Lung (tissue), 11 donors: ENCODE measurements at regions not wholly inside any gene's neighbourhood (a gene's known extent, or its start where the extent isn't known, plus 50 kb on each side); places are given as distances from the start of the nearest gene placed in this dataset.

Source experiments
- ATAC-seq: fragments of 200-7000 bp; cut with Tn5 transposase; one replicate; pipeline ENCODE4 v1.9.1; 2020; ENCODE audit warnings: moderate number of reproducible peaks; ENCODE audit not compliant: insufficient read depth, low FRiP score
- DNase-seq, 3 donors: peaks; one replicate each; pipeline ENCODE4 v3.0.0-alpha.2; 2013 to 2017
- H3K27ac ChIP-seq, 2 donors: one replicate each; pipeline ENCODE4 v1.5.1; 2013; ENCODE audit warnings: mild to moderate bottlenecking in 2 of 2, moderate library complexity in 2 of 2, control low read depth in 1 of 2, inconsistent platforms in 1 of 2, low read depth in 1 of 2, low read length in 1 of 2
- H3K27me3 ChIP-seq, 3 donors: one replicate each; pipeline ENCODE4 v1.5.1; 2013; ENCODE audit warnings: low read length in 2 of 3; ENCODE audit not compliant: control insufficient read depth in 3 of 3, insufficient read depth in 3 of 3
- H3K36me3 ChIP-seq, 4 donors: one replicate each; pipeline ENCODE4 v1.5.1; 2013; ENCODE audit warnings: low read length in 4 of 4, mild to moderate bottlenecking in 1 of 4, moderate library complexity in 1 of 4; ENCODE audit not compliant: control insufficient read depth in 4 of 4, insufficient read depth in 4 of 4
- H3K4me1 ChIP-seq, 5 donors: one replicate each; pipeline ENCODE4 v1.5.1; 2013; ENCODE audit warnings: low read length in 5 of 5, mild to moderate bottlenecking in 2 of 5, moderate library complexity in 1 of 5; ENCODE audit not compliant: control insufficient read depth in 5 of 5, insufficient read depth in 5 of 5
- H3K4me3 ChIP-seq: one replicate; pipeline ENCODE4 v1.5.1; 2013; ENCODE audit warnings: mild to moderate bottlenecking, control low read depth, moderate library complexity
- H3K9ac ChIP-seq, 2 donors: one replicate each; pipeline ENCODE4 v1.5.1; 2013; ENCODE audit warnings: low read length in 2 of 2, control low read depth in 1 of 2; ENCODE audit not compliant: insufficient read depth in 1 of 2
- H3K9me3 ChIP-seq, 4 donors: one replicate each; pipeline ENCODE4 v1.5.1; 2013; ENCODE audit warnings: low read length in 3 of 4, mild to moderate bottlenecking in 1 of 4, moderate library complexity in 1 of 4; ENCODE audit not compliant: control insufficient read depth in 4 of 4, insufficient read depth in 3 of 4
- WGBS, 2 donors: extraction: QIAGEN DNeasy Blood & Tissue Kit; methylation state at CpG; one replicate each; pipeline ENCODE4 v1.1.7; 2013; 5-methylcytosine and 5-hydroxymethylcytosine counted together
- TF ChIP-seq, protein P1 (sequence below): IDR thresholded peaks from 2 replicates; pipeline ENCODE4 v1.5.1; 2012; ENCODE audit warnings: mild to moderate bottlenecking; ENCODE audit errors: control extremely low read depth, extremely low read depth
- donor health status: control.
- donor health status: control.
- donor health status: Bipolar disorder and iron deficiency.
- donor health status: healthy.
- donor health status: DM: yes; HTN: yes; CAD: no.

GRCh38 chr2:5842326-5842725 is 150.1 kb downstream of the SOX11 start:
- 90 to 91% methylated on average over 14 of the region's 14 CpGs for WGBS, 2 donors
- DNase-seq (no peak), ATAC-seq (no peak)
- TF ChIP-seq, protein P1, sequence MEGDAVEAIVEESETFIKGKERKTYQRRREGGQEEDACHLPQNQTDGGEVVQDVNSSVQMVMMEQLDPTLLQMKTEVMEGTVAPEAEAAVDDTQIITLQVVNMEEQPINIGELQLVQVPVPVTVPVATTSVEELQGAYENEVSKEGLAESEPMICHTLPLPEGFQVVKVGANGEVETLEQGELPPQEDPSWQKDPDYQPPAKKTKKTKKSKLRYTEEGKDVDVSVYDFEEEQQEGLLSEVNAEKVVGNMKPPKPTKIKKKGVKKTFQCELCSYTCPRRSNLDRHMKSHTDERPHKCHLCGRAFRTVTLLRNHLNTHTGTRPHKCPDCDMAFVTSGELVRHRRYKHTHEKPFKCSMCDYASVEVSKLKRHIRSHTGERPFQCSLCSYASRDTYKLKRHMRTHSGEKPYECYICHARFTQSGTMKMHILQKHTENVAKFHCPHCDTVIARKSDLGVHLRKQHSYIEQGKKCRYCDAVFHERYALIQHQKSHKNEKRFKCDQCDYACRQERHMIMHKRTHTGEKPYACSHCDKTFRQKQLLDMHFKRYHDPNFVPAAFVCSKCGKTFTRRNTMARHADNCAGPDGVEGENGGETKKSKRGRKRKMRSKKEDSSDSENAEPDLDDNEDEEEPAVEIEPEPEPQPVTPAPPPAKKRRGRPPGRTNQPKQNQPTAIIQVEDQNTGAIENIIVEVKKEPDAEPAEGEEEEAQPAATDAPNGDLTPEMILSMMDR: no peak
- Histone ChIP-seq H3K4me3 (no peak overlapping the region), H3K9me3 (no peaks in the 10 kb centered on the region), H3K36me3 (no peaks in the 10 kb centered on the region), H3K9ac (no peak overlapping the region), H3K27ac (no peak overlapping the region), H3K4me1 (no peaks in the 10 kb centered on the region), H3K27me3 (no peaks in the 10 kb centered on the region)

- Histone ChIP-seq H3K4me1 (peaks cover 0 to 4% (median 0%) of the 10 kb centered on the region in 5 donors), H3K9ac (no peak overlapping the region), H3K4me3 (no peak overlapping the region), H3K27ac (no peak overlapping the region), H3K9me3 (no peaks in the 10 kb centered on the region), H3K36me3 (no peaks in the 10 kb centered on the region), H3K27me3 (no peaks in the 10 kb centered on the region)
- ATAC-seq (no peak), DNase-seq (no peak)
- TF ChIP-seq, protein P1: no peak
- 72 to 76% methylated on average over 6 of the region's 6 CpGs for WGBS, 2 donors
These were observed 153.7 kb downstream of the SOX11 start for GRCh38 chr2:5845798-5846330.

DNA sequence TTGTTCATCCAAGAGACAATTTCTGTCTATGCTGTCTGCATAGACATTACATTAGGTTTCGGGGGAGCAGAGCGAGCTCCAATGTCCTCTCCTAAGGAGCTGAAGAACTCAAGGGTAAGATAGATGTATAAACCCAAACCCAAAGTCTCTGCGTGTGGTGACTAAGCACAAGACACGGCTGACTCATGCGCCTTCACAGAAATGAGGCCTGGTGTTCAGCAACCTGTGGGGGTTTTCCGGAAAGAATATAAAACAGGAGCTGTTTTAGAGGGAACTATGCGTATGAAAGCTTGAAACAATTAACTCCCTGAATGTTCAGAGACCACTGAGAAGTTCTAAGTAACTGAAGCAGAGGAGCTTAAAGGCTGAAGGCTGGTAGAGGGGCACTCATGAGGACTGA is 154.7 kb downstream of the SOX11 start:
- no peaks in the 10 kb centered on the region for H3K36me3 ChIP-seq
- no peak overlapping the region for H3K4me3 ChIP-seq
- ATAC-seq (no peak), DNase-seq (no peak)
- TF ChIP-seq, protein P1: no peak
- WGBS, 2 donors: 93 to 96% methylated on average over 7 of the region's 7 CpGs
- H3K9ac ChIP-seq: no peak overlapping the region
- H3K4me1 ChIP-seq: peaks cover 0 to 4% (median 0%) of the 10 kb centered on the region in 5 donors
- no peak overlapping the region for H3K27ac ChIP-seq
- H3K27me3 ChIP-seq: no peaks in the 10 kb centered on the region
- H3K9me3 ChIP-seq: no peaks in the 10 kb centered on the region

DNA sequence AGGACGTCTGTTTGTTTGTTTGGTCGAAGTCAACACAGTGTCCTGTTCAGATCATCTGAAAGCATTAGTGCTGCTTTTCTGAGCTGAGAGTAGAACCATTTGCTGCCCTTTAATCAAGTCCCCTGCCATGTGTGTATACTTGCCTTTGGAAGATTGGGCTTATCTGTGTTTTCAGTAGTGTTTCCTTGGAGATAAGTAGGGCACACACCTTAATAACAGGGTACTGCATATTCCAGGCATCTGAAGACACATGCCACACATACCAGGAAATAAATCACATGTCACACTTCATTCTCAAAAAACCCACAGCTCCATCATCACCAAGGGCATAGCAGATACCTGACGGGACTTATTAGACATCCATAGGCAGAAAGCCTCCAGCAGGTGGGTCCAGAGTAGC is 157.4 kb downstream of the SOX11 start:
- ATAC-seq (no peak), DNase-seq (peak in 2 of 3 donors; percentile 22 to 34)
- Histone ChIP-seq H3K4me3 (no peak overlapping the region), H3K27me3 (no peaks in the 10 kb centered on the region), H3K4me1 (peaks cover 0 to 4% (median 0%) of the 10 kb centered on the region in 5 donors), H3K9ac (no peak overlapping the region), H3K27ac (no peak overlapping the region), H3K9me3 (no peaks in the 10 kb centered on the region), H3K36me3 (no peaks in the 10 kb centered on the region)
- TF ChIP-seq, protein P1: no peak
- WGBS, 2 donors: 40 to 57% methylated on average over 3 of the region's 3 CpGs
